ENCODE measurements at regions not wholly inside any gene's neighbourhood (a gene's known extent, or its start where the extent isn't known, plus 50 kb on each side); places are given as distances from the start of the nearest gene placed in this dataset.
"Not testable (repeated sequence)": the region's sequence is repeated elsewhere in the genome, so short reads cannot be mapped to it uniquely, and the experiment has no call there.

DNA sequence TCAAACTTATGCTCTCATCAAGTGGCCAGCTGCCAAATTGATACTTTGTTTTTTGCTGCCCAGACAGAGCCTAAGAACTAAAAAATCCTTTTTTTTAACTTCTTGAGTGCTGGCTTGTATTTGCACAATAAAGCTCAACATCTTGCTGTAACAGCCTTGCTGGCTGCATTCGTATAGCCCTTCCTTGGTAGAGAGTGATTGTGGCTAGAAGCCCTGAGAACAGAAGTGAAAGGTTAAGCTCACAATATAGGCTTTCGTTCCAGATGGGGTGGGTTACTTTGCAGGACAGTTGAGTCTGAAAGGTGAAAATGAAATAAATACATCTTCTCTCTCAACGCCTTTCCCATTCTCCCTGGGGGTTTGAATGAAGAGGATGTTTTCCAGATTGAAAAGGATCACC, 278.8 kb downstream of the HS3ST3B1 start:
- no peak for ATAC-seq
- intact Hi-C loops (cut with DNase I), result no loop called here
- no peak for DNase-seq (ENCODE audit: missing footprints)

- DNase-seq (ENCODE audit: missing footprints), result no peak
- intact Hi-C loops (cut with DNase I), result no loop called here
- no peak for ATAC-seq
Measured at GRCh38 chr17:14575471-14575953, 274.6 kb downstream of the HS3ST3B1 start.

DNA sequence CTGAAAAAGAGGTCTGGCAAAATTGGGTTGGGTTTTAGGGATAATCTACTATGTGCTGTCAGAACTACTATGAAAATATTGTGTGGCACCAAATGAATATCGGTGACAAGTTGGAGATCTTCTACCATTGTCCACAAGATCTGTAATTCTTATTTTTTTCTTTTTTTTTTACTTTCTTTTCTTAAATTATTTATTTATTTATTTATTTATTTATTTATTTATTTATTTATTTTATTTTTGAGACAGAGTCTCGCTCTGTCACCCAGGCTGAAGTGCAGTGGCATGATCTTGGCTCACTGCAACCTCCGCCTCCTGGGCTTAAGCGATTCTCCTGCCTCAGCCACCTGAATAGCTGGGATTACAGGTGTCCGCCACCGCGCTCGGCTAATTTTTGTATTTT, 259.4 kb downstream of the HS3ST3B1 start:
- intact Hi-C loops (cut with DNase I); DNase-seq (ENCODE audit: missing footprints): not testable (repeated sequence)

DNA sequence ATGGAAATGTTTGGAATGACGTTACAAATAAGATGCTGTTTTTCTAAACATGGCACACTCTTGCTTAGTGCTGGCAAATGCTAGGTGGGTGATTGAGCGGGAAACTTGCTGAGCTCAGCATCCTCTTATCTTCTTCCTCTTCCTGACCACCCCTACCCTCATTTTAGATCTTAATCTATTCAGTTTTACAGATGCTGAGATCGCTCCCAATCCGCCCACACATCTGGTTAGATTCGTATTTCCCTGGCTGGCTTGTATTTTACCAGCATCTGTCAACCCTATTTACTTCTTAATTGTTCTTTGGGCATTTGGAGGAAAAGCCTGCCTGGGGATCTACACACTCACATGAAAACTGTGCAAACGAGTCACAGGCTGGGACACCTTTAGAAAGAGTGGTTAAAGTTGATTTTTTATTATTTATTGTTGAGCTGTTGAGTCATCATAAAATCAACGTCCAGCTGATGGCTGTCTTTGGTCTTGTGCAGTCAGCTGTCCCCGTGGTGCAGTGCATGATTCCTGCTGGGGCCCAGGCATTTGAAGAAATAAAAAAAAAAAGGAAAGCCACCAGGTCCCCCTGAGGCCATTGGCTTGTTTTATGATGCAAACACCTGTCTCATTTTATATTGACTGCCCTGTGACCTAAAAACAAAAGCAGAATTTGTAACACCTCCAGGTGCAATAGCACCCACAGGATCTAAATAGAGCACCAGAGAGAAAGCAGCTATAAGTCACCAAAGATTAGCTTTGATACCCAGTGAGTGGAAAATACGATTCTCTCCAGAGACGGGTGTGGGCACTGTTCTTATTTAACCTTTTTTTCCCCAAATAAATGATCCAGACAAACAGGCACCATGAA, 258.6 kb downstream of the HS3ST3B1 start:
- intact Hi-C loops (cut with DNase I), result no loop called here
- DNase-seq (ENCODE audit: missing footprints) (no peak), ATAC-seq (no peak)

More for the DNA sequence above, 259.4 kb downstream of the HS3ST3B1 start:
- ATAC-seq, result not testable (repeated sequence)

GRCh38 chr17:14557480-14557879, 256.6 kb downstream of the HS3ST3B1 start:
- ATAC-seq, result no peak

GRCh38 chr17:14553847-14554246, 253.0 kb downstream of the HS3ST3B1 start:
- intact Hi-C loops (cut with DNase I), result no loop called here
- DNase-seq (ENCODE audit: missing footprints) (no peak), ATAC-seq (no peak)

More at GRCh38 chr17:14557480-14557879, 256.6 kb downstream of the HS3ST3B1 start:
- no peak for DNase-seq (ENCODE audit: missing footprints)
- intact Hi-C loops (cut with DNase I), result no loop called here

DNA sequence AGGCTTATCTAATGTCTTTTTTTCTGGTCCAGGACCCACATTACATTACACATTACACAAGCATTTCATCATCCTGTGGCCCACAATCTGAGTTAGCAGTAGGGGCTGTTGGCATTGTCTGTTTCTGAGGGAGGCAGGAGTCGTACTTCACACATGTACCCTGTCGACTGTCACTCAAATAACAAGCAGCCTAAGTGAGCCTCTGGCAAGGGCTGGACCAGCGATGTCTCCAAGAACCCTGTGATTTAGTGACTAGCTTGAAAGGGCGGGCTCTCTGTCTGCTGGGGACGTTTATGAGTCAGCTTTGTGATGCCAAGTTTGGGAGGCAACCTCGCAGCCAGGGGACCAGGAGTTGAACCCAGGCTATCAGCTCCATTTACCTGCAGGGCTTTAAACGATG, 251.4 kb downstream of the HS3ST3B1 start:
- ATAC-seq (no peak), DNase-seq (ENCODE audit: missing footprints) (no peak)
- intact Hi-C loops (cut with DNase I), result no loop called here

GRCh38 chr17:14547556-14547955, 246.7 kb downstream of the HS3ST3B1 start:
- intact Hi-C loops (cut with DNase I), result no loop called here
- DNase-seq (ENCODE audit: missing footprints) (no peak), ATAC-seq (no peak)

DNA sequence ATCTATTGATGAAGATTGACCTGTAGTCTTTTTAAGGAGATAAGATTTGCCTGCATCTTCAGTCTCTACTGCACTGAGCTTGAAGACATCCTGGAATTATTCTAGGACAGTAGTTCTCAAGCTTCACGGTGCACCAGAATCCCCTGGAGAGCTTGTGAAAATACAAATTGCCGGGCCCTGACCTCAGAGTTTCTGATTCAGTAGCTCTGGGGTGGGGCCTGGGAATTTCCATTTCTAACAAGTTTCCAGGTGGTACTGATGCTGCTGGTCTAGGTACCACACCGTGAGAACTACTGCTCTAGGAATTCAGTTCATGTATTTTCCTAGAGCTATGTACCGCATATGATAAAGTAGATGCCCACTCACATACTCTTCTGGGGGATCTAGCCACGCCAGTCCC, 246.1 kb downstream of the HS3ST3B1 start:
- intact Hi-C loops (cut with DNase I), result no loop called here
- no peak for ATAC-seq
- DNase-seq (ENCODE audit: missing footprints), result no peak

DNA sequence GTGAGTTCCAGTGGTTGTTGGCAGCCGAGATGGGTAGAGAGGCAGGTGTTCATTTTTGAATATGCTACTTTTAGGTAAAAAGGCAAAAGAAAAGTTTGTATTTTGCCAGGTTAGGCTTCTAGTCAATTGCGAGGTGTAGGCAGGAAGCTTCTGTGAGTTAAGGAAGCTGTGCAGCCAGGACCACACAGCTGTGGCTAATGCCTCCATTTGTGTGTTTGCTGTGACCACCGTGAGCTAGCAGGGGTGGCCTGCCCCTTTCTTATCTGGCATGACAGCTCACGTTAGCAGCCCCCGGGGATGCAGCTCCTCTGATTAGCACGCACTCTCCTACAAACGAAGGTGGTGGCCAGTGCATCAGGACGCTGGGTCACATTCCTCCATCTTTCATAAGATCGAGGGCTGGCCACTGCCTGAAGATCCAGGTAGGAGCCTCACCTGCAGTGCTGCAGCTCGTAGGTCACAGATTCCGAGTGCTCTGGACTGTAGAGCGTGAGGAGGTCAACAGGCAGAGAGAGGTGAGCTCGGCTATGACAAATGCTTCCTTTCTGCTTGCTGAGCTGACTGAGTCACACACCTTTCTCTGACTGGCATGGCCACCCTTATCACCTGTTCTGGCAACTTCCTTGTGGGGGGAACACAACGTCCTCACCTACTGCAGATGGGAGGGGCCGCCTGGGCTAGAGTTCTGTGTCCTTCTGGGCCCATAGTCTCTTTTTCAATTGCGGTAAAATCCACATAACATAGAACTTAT, 244.4 kb downstream of the HS3ST3B1 start:
- DNase-seq (ENCODE audit: missing footprints) (no peak), ATAC-seq (no peak)
- intact Hi-C loops (cut with DNase I), result no loop called here

DNA sequence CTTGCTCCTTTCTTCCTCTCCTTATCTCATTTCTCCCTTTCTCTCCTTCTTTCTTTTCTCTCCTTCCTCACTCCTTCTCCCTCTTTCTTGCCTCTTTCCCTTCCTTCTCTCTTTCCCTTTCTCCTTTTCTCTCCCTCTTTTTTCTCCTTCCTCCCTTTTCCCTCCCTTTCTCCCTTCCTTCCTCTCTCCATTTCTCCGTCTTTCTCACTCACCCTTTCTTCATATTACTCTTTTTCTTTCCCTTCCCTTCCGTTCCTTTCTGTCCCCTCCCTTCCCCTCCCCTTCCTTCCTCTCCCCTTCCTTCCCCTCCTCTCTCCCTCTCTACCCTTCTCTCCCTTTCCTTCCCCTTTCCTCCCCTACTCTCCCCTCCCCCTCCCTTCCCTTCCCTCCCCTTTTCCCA, 240.8 kb downstream of the HS3ST3B1 start:
- DNase-seq (ENCODE audit: missing footprints), result no peak
- no peak for ATAC-seq
- intact Hi-C loops (cut with DNase I), result no loop called here

DNA sequence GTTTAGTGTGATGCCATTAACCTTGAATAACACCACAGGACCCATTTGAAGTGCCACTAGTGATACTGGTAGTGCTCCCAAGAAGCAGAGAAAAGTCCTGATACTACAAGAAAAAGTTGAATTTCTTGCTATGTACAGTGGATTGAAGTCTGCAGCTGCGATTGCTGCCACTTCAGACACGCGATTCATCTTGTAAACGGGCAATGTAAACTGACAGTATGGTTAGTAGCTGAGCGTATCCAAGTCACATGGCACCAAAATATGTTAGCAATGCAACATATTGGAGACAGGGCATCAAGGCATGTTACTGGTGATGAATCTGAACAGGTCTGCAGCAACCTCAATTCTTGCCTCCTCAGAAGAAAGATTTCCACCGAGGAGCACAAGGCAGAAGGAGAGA, 238.9 kb downstream of the HS3ST3B1 start:
- ATAC-seq (no peak), DNase-seq (ENCODE audit: missing footprints) (no peak)
- intact Hi-C loops (cut with DNase I), result no loop called here

- intact Hi-C loops (cut with DNase I); DNase-seq (ENCODE audit: missing footprints); ATAC-seq: not testable (repeated sequence)
Measured at GRCh38 chr17:14532242-14532641, 231.4 kb downstream of the HS3ST3B1 start.

- intact Hi-C loops (cut with DNase I), result no loop called here
- no peak for DNase-seq (ENCODE audit: missing footprints)
Measured at GRCh38 chr17:14525551-14526455, 224.9 kb downstream of the HS3ST3B1 start.

DNA sequence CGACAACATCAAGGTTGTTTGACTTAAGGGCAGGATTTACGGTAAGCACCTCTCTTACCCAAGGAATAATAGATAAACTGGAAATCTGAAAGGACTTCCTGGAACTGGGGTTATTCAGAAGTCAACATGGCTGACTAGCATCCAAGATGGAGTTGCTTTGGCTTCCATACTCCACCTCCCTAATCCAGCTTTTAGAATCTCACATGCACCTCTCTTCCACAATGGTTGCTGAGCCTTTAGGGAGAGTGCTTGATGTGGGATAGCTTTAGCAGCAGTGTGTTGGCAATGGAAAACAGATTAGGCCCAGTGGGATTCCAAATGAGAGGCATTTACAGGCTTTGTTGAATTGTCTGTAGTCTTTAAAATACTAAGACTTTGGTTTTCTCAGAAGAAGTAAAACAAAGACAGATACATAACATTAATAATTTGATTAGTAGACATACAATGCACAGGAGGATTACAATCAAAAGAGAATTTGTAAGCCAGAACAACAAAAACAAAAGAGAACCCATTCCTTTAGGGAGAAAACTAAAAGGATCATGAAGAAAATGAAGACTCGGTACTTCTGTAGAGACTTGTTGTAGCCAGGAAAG, 222.0 kb downstream of the HS3ST3B1 start:
- intact Hi-C loops (cut with DNase I), result no loop called here
- DNase-seq (ENCODE audit: missing footprints) (no peak), ATAC-seq (no peak)

More at GRCh38 chr17:14525551-14526455, 224.9 kb downstream of the HS3ST3B1 start:
- ATAC-seq, result no peak

DNA sequence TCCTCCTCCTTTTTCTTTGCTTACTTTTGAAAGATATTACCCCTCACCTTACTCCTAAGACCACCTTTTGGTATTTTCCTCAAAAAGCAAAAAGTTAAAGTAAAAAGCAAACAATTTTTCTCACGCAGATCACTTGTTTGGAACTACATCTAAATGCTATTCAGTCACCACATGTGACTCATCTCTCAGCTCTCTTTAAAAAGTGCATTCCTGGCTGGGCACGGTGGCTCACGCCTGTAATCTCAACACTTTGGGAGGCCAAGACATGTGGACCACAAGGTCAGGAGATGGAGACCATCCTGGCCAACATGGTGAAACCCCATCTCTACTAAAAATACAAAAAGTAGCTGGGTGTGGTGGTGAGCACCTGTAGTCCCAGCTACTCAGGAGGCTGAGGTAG, 218.0 kb downstream of the HS3ST3B1 start:
- DNase-seq (ENCODE audit: missing footprints); ATAC-seq; intact Hi-C loops (cut with DNase I): not testable (repeated sequence)

GRCh38 chr17:14514973-14515372, 214.1 kb downstream of the HS3ST3B1 start:
- DNase-seq (ENCODE audit: missing footprints), result no peak
- no peak for ATAC-seq
- intact Hi-C loops (cut with DNase I), result no loop called here

GRCh38 chr17:14513835-14514234, 213.0 kb downstream of the HS3ST3B1 start:
- ATAC-seq (no peak), DNase-seq (ENCODE audit: missing footprints) (no peak)
- intact Hi-C loops (cut with DNase I), result no loop called here

Measured in Right ventricle myocardium inferior (tissue), 1 donor.